Activated naive CD8-positive, alpha-beta T cell treated with anti-CD3 and anti-CD28 coated beads for 36 hours (primary cell): ENCODE measurements at regions not wholly inside any gene's neighbourhood (a gene's known extent, or its start where the extent isn't known, plus 50 kb on each side); places are given as distances from the start of the nearest gene placed in this dataset.

Experiments
- DNase-seq: peaks from one replicate; pipeline ENCODE4 v3.0.0; 2021
- H3K27ac Mint-ChIP-seq: one replicate; pipeline ENCODE4 v1.8.0; 2022; ENCODE audit warnings: mild to moderate bottlenecking, moderate library complexity, mixed read lengths
- H3K27me3 Mint-ChIP-seq: one replicate; pipeline ENCODE4 v1.8.0; 2022; ENCODE audit warnings: mild to moderate bottlenecking, mixed read lengths
- H3K36me3 Mint-ChIP-seq: one replicate; pipeline ENCODE4 v1.8.0; 2021; ENCODE audit warnings: mild to moderate bottlenecking, mixed read lengths
- H3K4me1 Mint-ChIP-seq: one replicate; pipeline ENCODE4 v1.8.0; 2021; ENCODE audit warnings: mixed read lengths
- H3K4me3 Mint-ChIP-seq: one replicate; pipeline ENCODE4 v1.8.0; 2022; ENCODE audit warnings: mild to moderate bottlenecking, moderate library complexity, mixed read lengths
- H3K9me3 Mint-ChIP-seq: one replicate; pipeline ENCODE4 v1.8.0; 2022; ENCODE audit warnings: mixed read lengths

DNA sequence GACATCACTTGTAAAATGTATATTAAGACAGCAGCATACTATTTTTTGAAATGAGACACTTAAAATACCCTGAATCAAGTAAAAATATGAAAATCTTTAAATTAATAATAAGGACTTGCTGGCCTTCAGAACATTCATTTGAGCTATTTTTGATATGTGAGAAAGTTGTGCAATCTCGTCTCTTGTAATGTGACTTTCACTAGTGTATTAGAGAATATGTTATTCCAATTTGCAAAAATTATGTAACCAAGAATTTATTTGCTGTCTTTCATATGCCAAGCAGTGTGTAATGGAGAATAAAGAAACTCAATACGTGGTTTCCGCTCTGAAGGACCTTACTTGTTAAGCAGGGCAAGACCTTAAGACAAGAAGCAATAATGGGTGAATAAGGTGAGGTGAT, 375.0 kb upstream of the RUNX1 start:
- Mint-ChIP-seq H3K4me1 (peaks cover 25% of the 10 kb centered on the region), H3K36me3 (peaks cover 14% of the 10 kb centered on the region), H3K9me3 (peaks cover 18% of the 10 kb centered on the region), H3K27ac (no peak overlapping the region), H3K4me3 (no peak overlapping the region), H3K27me3 (no peaks in the 10 kb centered on the region)
- DNase-seq: no peak

DNA sequence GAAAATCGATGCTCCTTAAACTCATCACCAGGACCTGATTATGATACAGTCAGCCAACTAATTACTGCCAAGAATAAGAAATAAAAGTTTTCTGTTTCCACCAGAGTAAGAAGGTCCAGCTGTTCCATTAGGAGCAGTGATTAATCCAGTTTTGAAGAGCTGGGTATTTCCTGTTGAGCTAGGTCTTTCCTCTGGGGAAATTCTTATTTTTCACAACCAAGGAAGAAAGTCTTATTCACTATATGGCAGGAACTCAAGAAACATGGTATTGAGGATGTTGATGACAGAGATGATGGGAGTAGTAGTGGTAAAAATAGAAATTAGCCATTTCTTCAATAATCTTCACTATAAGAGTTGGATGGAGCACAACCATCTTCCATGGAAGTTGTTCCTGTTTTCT, 374.6 kb upstream of the RUNX1 start:
- Mint-ChIP-seq H3K36me3 (peaks cover 14% of the 10 kb centered on the region), H3K4me1 (peaks cover 21% of the 10 kb centered on the region), H3K27me3 (no peaks in the 10 kb centered on the region), H3K27ac (no peak overlapping the region), H3K9me3 (peaks cover 18% of the 10 kb centered on the region), H3K4me3 (no peak overlapping the region)
- no peak for DNase-seq

DNA sequence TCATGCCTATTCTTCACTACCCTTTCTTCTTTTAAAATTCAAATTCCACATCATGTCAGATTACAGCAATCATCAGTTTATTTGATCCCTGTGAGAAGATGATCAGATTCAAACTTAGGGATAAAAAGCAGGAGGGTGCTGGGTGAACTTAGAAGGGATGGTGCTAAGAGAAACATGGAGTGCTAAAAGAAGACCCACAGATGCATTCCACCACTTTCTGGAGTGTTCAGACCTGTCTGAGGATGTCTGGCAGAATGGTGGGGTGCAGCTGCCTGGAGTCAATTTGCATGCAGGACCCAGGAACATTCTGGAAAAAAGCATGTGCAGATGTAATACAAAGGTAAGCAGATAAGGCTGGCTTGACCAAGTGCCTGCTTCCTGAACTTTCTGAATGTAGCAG, 372.9 kb upstream of the RUNX1 start:
- H3K27me3 Mint-ChIP-seq: no peaks in the 10 kb centered on the region
- no peak overlapping the region for H3K27ac Mint-ChIP-seq
- DNase-seq: no peak
- H3K4me3 Mint-ChIP-seq: no peak overlapping the region
- peaks cover 12% of the 10 kb centered on the region for H3K36me3 Mint-ChIP-seq
- H3K9me3 Mint-ChIP-seq: peaks cover 18% of the 10 kb centered on the region
- H3K4me1 Mint-ChIP-seq: peaks cover 7% of the 10 kb centered on the region

DNA sequence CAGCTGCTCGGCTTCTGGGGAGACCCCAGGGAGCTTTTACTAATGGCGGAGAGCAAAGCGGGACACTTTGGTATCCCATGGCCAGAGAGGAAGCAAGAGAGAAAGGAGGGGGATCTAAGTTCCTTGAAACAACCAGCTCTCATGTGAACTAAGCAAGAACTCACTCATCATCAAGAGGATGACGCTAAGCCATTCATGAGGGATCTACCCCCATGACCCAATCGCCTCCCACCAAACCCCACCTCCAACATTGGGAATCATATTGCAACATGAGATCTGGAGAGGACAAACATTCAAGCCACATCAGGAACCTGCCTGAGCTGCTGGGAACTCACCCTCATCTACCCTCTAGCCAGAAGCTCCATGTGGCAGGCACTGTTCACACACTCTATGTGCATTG, 372.1 kb upstream of the RUNX1 start:
- H3K27me3 Mint-ChIP-seq: no peaks in the 10 kb centered on the region
- no peak overlapping the region for H3K27ac Mint-ChIP-seq
- H3K4me3 Mint-ChIP-seq: no peak overlapping the region

DNA sequence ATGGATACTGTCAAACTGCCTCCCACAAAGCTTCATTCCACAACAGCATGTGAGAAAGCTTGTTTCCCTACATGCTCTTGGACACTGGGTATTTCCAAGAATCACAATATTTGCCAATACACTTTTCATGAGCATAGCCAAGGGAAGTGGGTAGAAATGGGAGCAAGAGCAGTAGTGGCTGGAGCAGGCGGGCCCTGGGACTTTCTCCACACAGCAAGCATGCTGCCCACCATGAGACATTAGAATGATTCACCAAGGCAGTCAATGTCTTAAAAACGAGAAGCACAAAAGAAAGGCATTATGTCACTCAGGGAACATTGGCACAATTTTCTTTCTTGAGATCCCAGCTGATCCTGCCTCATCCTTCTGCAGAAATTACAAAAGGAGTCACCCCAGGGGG, 371.6 kb upstream of the RUNX1 start:
- no peak overlapping the region for H3K27ac Mint-ChIP-seq
- H3K4me1 Mint-ChIP-seq: no peaks in the 10 kb centered on the region
- H3K4me3 Mint-ChIP-seq: no peak overlapping the region
- H3K27me3 Mint-ChIP-seq: no peaks in the 10 kb centered on the region
- peaks cover 12% of the 10 kb centered on the region for H3K36me3 Mint-ChIP-seq
- DNase-seq: no peak
- H3K9me3 Mint-ChIP-seq: peaks cover 18% of the 10 kb centered on the region

More for the DNA sequence above, 372.1 kb upstream of the RUNX1 start:
- peaks cover 18% of the 10 kb centered on the region for H3K9me3 Mint-ChIP-seq
- peaks cover 12% of the 10 kb centered on the region for H3K36me3 Mint-ChIP-seq
- H3K4me1 Mint-ChIP-seq: no peaks in the 10 kb centered on the region
- DNase-seq: no peak

DNA sequence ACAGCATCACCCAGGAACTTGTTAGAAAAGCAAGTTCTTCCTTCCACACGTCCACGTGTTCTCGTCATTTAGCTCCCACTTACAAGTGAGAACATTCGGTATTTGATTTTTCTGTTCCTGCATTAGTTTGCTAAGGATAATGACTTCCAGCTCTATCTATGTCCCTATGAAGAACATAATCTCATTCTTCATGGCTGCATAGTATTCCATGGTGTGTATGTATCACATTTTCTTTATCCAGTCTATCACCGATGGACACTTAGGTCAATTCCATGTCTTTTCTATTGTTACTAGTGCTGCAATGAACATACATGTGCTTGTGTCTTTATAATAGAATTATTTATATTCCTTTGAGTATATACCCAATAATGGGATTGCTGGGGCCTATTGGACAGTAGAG, 368.7 kb upstream of the RUNX1 start:
- Mint-ChIP-seq H3K4me3 (no peak overlapping the region), H3K9me3 (peaks cover 16% of the 10 kb centered on the region), H3K4me1 (no peaks in the 10 kb centered on the region)

DNA sequence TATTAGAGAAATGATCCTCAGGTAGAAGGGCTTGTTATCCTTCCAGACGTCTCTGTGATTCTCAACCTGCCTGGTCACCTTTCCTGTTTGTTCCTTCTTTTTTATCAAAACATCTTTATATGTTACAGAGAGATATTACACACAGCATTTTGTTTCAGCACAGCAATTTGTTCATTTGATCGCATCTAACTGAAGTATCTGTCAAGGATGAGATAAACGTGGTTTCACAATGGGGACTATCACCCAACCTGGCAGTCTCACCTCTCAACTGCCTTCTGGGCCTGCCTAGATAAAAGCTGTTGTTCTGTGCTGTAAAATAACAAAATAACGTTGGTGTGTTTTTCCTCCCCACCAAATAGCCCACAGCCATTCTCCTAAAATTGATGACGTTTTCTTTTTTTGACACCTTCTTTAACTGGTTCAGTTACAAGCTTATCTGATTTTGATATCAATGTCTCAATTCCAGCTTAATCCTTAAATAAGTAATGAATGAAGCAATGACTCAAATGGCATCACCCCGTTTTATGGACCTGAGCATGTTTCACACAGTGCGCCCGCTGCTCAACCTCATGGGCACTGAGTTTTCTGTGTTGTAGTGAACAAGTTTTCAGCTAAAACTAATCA, 367.9 kb upstream of the RUNX1 start:
- Mint-ChIP-seq H3K27me3 (peaks cover 5% of the 10 kb centered on the region), H3K9me3 (peaks cover 8% of the 10 kb centered on the region), H3K4me3 (no peak overlapping the region), H3K36me3 (peaks cover 6% of the 10 kb centered on the region), H3K4me1 (no peaks in the 10 kb centered on the region), H3K27ac (no peak overlapping the region)
- no peak for DNase-seq

More for the DNA sequence above, 368.7 kb upstream of the RUNX1 start:
- no peak for DNase-seq
- Mint-ChIP-seq H3K36me3 (peaks cover 11% of the 10 kb centered on the region), H3K27ac (no peak overlapping the region), H3K27me3 (peaks cover 5% of the 10 kb centered on the region)

DNA sequence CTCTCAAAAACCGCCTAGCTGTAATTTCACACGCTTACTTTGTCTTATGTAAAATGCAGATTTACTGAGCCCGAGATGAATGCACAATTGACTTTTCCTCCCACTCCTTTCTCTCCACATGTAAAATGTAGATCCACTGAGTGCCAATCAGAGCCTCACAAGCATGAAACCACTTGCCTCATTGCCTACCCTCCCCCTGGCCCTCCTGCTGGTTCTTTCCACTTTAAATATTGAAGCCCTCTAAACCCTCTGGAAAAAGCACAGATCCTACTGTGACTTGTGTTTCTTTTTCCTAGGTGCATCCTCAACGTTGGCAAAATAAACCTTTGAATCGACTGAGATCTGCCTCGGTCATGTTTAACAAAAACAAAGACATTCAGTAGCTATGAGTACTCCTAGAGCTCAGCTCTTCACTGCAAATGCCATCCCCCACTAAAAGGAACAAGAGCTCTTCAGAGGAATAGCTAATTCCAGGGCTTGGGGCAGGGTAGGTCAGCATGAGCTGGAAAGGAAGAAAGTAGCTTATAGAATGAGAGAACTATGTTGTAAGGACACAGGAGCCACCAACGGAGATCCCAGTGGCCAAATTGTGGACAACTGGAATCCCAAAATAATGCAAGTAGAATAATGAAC, 365.5 kb upstream of the RUNX1 start:
- no peaks in the 10 kb centered on the region for H3K4me1 Mint-ChIP-seq
- no peak for DNase-seq

DNA sequence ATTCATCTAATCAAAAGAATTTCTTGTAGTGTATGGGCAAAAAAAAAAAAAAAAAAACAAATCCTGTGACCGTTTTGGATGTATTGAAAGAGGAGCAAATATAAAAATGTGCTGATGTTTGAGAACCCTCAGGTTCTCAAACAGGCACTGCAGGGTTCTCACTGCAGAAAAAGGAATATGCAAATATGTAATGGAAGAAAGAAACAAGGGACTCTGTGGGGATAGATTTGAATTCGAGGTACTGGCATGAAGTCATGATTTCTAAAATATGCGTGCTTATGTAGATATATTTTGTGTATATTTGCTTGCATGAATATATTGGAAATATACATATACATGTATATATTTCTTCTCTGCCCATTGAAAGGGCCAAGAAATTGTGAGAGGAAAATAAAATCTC, 365.0 kb upstream of the RUNX1 start:
- H3K27ac Mint-ChIP-seq: no peak overlapping the region
- H3K4me1 Mint-ChIP-seq: no peaks in the 10 kb centered on the region
- H3K9me3 Mint-ChIP-seq: no peaks in the 10 kb centered on the region
- peaks cover 8% of the 10 kb centered on the region for H3K27me3 Mint-ChIP-seq
- H3K36me3 Mint-ChIP-seq: no peaks in the 10 kb centered on the region
- H3K4me3 Mint-ChIP-seq: no peak overlapping the region
- DNase-seq: no peak

More for the DNA sequence above, 365.5 kb upstream of the RUNX1 start:
- Mint-ChIP-seq H3K27ac (no peak overlapping the region), H3K9me3 (no peaks in the 10 kb centered on the region), H3K4me3 (no peak overlapping the region), H3K36me3 (no peaks in the 10 kb centered on the region), H3K27me3 (peaks cover 8% of the 10 kb centered on the region)

DNA sequence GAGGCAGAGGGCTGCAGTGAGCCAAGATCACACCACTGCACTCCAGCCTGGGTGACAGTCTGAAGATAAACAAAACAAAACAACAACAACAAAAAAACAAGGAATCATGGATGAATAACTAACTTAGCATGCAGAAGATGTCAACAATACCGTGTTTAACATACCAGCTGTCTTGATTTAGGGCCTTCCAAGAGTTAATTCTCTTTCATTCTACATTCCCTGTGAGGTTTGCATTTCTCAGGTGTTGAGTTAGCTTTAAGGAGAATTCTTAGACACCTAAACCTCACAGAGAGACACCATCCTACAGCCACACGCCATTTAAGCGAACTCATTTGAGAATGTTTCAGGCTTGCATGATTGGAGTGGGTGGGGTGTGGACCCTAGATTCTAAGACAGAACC, 363.1 kb upstream of the RUNX1 start:
- H3K27me3 Mint-ChIP-seq: peaks cover 8% of the 10 kb centered on the region
- H3K27ac Mint-ChIP-seq: no peak overlapping the region

DNA sequence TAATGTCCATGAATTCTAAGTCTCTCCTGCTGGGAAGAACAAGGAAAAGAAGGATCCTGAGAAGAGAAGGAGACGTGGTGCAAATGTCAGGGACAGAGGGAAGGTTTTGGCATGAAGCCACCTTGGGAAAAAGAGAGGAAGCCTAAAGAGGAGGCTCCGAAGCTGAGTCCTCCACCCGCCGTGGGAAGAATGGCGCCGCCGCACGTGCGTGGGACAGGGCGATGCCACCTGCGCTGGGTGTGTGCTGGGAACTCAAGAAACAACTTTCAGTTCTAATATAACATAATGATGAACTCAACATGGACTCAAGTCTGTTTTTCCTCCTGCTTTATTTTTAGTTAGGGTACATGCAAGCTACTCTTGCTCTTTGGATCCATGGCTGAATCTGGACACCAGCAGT, 362.3 kb upstream of the RUNX1 start:
- no peak for DNase-seq
- H3K36me3 Mint-ChIP-seq: no peaks in the 10 kb centered on the region
- H3K27ac Mint-ChIP-seq: no peak overlapping the region
- H3K9me3 Mint-ChIP-seq: no peaks in the 10 kb centered on the region
- no peak overlapping the region for H3K4me3 Mint-ChIP-seq
- peaks cover 4% of the 10 kb centered on the region for H3K4me1 Mint-ChIP-seq
- peaks cover 8% of the 10 kb centered on the region for H3K27me3 Mint-ChIP-seq

More for the DNA sequence above, 363.1 kb upstream of the RUNX1 start:
- no peak for DNase-seq
- H3K36me3 Mint-ChIP-seq: no peaks in the 10 kb centered on the region
- H3K9me3 Mint-ChIP-seq: no peaks in the 10 kb centered on the region
- H3K4me3 Mint-ChIP-seq: no peak overlapping the region
- peaks cover 4% of the 10 kb centered on the region for H3K4me1 Mint-ChIP-seq

DNA sequence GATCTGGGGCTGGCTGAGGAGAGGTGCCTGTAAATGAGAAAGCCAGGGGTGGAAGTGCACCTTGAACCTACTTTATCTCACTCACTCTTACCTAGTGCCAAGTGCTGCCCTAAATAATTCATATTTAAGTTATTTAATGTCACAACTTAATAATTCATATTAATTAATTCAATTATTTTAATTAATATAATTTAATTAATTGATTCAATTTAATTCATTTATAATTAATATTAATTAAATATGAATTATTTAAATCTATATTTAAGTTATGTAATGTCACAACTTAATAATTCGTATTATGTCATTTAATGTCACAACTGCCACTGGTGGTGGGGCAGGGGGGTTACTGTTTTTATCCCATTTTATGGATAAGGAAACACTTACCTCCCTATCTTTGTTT, 361.6 kb upstream of the RUNX1 start:
- no peak for DNase-seq
- Mint-ChIP-seq H3K36me3 (no peaks in the 10 kb centered on the region), H3K4me1 (peaks cover 4% of the 10 kb centered on the region)

DNA sequence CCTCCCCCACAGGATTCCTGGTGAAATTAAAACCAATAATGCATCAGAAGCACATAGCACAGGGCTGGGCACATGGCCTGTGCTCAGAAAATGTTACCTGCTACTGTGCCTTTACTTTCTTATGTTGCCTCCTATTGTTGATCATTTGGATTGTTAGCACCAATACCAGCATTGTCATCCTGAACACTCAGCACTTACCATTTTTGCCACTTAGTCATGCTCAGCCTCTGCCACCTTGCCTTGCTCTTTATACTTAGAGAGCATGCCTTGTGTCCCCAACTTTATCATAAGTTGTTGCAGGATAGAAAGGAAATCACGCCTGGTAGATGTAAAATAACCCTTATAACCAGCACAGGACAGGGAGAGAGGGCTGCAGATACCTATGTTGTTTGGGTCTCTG, 361.0 kb upstream of the RUNX1 start:
- no peaks in the 10 kb centered on the region for H3K9me3 Mint-ChIP-seq
- H3K27me3 Mint-ChIP-seq: peaks cover 8% of the 10 kb centered on the region
- no peak overlapping the region for H3K27ac Mint-ChIP-seq
- DNase-seq: no peak
- peaks cover 4% of the 10 kb centered on the region for H3K4me1 Mint-ChIP-seq
- H3K36me3 Mint-ChIP-seq: no peaks in the 10 kb centered on the region
- H3K4me3 Mint-ChIP-seq: no peak overlapping the region

More for the DNA sequence above, 361.6 kb upstream of the RUNX1 start:
- H3K4me3 Mint-ChIP-seq: no peak overlapping the region
- H3K27me3 Mint-ChIP-seq: peaks cover 8% of the 10 kb centered on the region
- H3K9me3 Mint-ChIP-seq: no peaks in the 10 kb centered on the region
- H3K27ac Mint-ChIP-seq: no peak overlapping the region

DNA sequence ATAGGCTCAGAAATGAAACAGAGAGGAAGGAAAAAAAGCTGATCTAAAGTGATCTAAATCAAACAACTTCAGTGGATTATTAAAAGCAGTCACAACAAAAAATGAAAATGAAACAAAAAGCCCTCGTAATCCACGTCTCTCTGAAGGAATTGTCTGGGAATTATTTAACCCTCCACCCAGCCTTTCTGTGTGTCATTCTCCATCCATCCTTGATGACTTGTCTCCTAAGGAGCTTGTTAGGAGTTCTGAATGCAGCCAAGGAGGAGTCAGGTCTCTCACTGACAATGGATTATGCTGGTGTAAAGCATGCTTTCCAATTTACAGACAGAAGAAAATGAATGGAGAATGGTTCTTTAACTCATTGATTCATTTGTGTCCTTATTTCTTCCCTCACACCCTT, 359.3 kb upstream of the RUNX1 start:
- H3K4me1 Mint-ChIP-seq: peaks cover 4% of the 10 kb centered on the region
- no peak for DNase-seq
- H3K27me3 Mint-ChIP-seq: peaks cover 5% of the 10 kb centered on the region
- no peaks in the 10 kb centered on the region for H3K9me3 Mint-ChIP-seq
- no peak overlapping the region for H3K27ac Mint-ChIP-seq
- no peaks in the 10 kb centered on the region for H3K36me3 Mint-ChIP-seq
- H3K4me3 Mint-ChIP-seq: no peak overlapping the region

DNA sequence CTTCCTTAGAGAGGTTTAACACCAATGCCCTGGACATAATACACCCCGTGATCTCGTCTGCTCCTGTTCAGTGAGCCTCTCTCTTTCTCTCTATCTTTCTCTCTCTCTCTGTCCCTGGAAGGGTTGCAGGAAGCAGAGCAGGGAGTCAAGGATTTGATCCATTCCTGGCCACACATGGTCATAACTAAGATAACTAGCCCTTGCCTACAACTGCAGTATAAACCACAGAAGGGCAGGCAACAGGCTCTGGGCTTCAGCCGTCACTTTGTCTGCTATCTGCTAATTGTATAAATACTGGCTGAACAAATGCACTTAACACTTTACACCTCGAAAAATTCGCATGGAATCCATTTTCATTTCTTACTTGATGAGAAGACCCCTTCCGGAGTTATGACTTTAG, 357.5 kb upstream of the RUNX1 start:
- Mint-ChIP-seq H3K36me3 (no peaks in the 10 kb centered on the region), H3K4me1 (peaks cover 4% of the 10 kb centered on the region), H3K4me3 (no peak overlapping the region), H3K27me3 (peaks cover 4% of the 10 kb centered on the region), H3K9me3 (no peaks in the 10 kb centered on the region), H3K27ac (no peak overlapping the region)
- no peak for DNase-seq

DNA sequence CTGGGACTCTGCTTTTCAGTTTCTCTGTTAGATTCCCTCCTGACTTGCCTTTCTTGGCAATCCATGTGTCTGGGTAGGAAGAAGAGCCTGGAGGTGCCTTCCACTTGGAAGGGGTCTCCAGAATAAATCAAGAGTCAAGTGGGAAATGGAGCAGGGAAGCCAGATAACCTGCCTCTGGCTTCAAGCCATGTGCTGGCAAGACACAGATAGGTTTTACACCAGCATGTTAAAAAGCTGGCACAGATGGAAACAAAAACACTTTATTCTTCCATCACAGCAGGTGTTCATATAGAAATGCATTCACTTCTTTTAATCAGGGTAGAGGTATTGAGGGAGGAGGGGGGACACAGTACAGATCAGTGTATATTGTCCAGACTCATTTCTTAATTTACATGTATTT, 356.9 kb upstream of the RUNX1 start:
- Mint-ChIP-seq H3K27ac (no peak overlapping the region), H3K27me3 (no peaks in the 10 kb centered on the region), H3K9me3 (no peaks in the 10 kb centered on the region), H3K4me3 (no peak overlapping the region), H3K36me3 (no peaks in the 10 kb centered on the region), H3K4me1 (peaks cover 4% of the 10 kb centered on the region)
- no peak for DNase-seq
